ENCODE measurements at regions not wholly inside any gene's neighbourhood (a gene's known extent, or its start where the extent isn't known, plus 50 kb on each side); places are given as distances from the start of the nearest gene placed in this dataset.

DNA sequence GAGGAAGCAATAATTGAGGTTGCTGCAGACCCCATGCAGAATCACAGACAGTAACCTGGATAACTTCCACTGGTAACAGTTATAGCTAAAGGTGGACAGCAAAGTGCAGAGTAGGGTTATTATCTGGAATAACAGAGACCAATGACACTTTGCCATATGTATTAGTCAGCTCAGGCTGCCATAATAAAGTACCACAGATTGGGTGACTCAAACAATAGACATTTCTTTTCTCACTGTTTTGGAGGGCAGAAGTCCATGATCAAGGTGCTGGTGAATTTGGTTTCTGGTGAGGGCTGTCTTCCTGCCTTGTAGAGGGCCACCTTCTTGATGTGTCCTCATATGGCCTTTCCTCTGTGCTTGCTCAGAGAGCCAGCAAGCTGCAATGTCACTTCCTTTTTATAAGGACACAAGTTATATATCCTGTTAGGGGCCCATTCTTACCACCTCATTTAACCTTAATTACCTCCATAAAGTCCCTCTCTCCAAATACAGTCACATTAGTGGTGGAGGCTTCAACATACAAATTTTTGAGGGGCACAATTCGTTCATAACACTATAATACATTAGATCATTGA lies 191.0 kb upstream of the LRP1B start:
- TF ChIP-seq, protein P1, sequence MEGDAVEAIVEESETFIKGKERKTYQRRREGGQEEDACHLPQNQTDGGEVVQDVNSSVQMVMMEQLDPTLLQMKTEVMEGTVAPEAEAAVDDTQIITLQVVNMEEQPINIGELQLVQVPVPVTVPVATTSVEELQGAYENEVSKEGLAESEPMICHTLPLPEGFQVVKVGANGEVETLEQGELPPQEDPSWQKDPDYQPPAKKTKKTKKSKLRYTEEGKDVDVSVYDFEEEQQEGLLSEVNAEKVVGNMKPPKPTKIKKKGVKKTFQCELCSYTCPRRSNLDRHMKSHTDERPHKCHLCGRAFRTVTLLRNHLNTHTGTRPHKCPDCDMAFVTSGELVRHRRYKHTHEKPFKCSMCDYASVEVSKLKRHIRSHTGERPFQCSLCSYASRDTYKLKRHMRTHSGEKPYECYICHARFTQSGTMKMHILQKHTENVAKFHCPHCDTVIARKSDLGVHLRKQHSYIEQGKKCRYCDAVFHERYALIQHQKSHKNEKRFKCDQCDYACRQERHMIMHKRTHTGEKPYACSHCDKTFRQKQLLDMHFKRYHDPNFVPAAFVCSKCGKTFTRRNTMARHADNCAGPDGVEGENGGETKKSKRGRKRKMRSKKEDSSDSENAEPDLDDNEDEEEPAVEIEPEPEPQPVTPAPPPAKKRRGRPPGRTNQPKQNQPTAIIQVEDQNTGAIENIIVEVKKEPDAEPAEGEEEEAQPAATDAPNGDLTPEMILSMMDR (IDR thresholded peaks at IDR 0.05): no peak
- TF ChIP-seq EZH2 (IDR thresholded peaks at IDR 0.05; ENCODE audit: borderline replicate concordance, insufficient read depth, low read depth, low read length, poor library complexity, severe bottlenecking): no peak
- H3K27ac ChIP-seq (ENCODE audit: low read length in 2 of 2): no peak overlapping the region
- H3K9me3 Mint-ChIP-seq (ENCODE audit: insufficient read depth): no peaks in the 10 kb centered on the region
- H3K4me1 ChIP-seq (ENCODE audit: control insufficient read depth in 2 of 2, insufficient read depth in 2 of 2, low read length in 2 of 2): no peaks in the 10 kb centered on the region
- H3K27me3 ChIP-seq (replicated peaks in 1 of 4; ENCODE audit: control extremely low read depth in 1 of 4, control insufficient read depth in 3 of 4, insufficient read depth in 4 of 4, low read length in 3 of 4): no peaks in the 10 kb centered on the region
- POLR2A ChIA-PET: no interaction called here
- DNase-seq (no peak), ATAC-seq (ENCODE audit: low read depth) (no peak)
- H4K20me1 ChIP-seq (ENCODE audit: control insufficient read depth, insufficient read depth, low read length, poor library complexity, severe bottlenecking): no peaks in the 10 kb centered on the region
- H3K9ac ChIP-seq (ENCODE audit: low read length): no peak overlapping the region
- intact Hi-C loops (cut with micrococcal nuclease): no loop called here
- no peak overlapping the region for H3K4me3 ChIP-seq (ENCODE audit: control extremely low read depth in 1 of 5, extremely low read depth in 1 of 5, insufficient read depth in 1 of 5, low read depth in 2 of 5, low read length in 4 of 5)
- no peaks in the 10 kb centered on the region for H3K27me3 Mint-ChIP-seq
- H3K4me1 Mint-ChIP-seq: no peaks in the 10 kb centered on the region
- WGBS (ENCODE audit: insufficient coverage): no CpG with 5 or more reads among the region's 1 CpG
- H3K36me3 ChIP-seq (replicated peaks in 1 of 2; ENCODE audit: control extremely low read depth in 1 of 2, control insufficient read depth in 1 of 2, extremely low read depth in 1 of 2, insufficient read depth in 2 of 2, low read length in 1 of 2): no peaks in the 10 kb centered on the region
- H3K27ac Mint-ChIP-seq: no peak overlapping the region
- H3K4me2 ChIP-seq (replicated peaks; ENCODE audit: low read depth, low read length, poor library complexity, severe bottlenecking): no peak overlapping the region
- no peak overlapping the region for H3K4me3 Mint-ChIP-seq
- no peaks in the 10 kb centered on the region for H3K9me3 ChIP-seq (ENCODE audit: control extremely low read depth in 1 of 3, control insufficient read depth in 2 of 3, insufficient read depth in 1 of 3, low read length in 2 of 3)
- no peak overlapping the region for H2AFZ ChIP-seq (ENCODE audit: insufficient read depth, low read depth, low read length, poor library complexity, severe bottlenecking)
- CTCF ChIA-PET: no interaction called here
- H3K79me2 ChIP-seq (ENCODE audit: control insufficient read depth, insufficient read depth, low read length): no peaks in the 10 kb centered on the region

DNA sequence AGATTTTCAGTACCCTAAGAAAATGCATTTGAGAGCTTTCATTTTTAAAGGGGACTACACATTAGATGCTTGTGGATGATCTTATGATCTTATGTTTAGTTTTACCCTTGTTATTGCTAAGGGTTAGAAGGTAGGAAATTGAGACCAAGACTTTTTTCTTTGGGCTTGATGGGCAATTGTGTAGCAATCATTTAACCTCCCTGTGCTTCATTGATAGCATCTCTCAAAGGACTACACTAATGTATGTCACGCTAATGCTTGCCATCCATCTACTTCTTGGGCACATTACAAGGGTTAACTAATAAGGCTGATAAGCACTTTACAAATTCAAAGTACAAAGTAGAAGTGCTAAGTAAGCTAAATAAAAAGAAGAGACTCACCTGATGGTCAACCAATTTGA lies 189.3 kb upstream of the LRP1B start:
- ChIA-PET CTCF (no interaction called here), POLR2A (no interaction called here)
- Histone ChIP-seq H3K9me3 (ENCODE audit: control extremely low read depth in 1 of 3, control insufficient read depth in 2 of 3, insufficient read depth in 1 of 3, low read length in 2 of 3) (no peaks in the 10 kb centered on the region), H3K9ac (ENCODE audit: low read length) (no peak overlapping the region), H3K27ac (ENCODE audit: low read length in 2 of 2) (no peak overlapping the region), H3K79me2 (ENCODE audit: control insufficient read depth, insufficient read depth, low read length) (no peaks in the 10 kb centered on the region), H3K4me1 (ENCODE audit: control insufficient read depth in 2 of 2, insufficient read depth in 2 of 2, low read length in 2 of 2) (no peaks in the 10 kb centered on the region), H3K4me3 (ENCODE audit: control extremely low read depth in 1 of 5, extremely low read depth in 1 of 5, insufficient read depth in 1 of 5, low read depth in 2 of 5, low read length in 4 of 5) (no peak overlapping the region), H4K20me1 (ENCODE audit: control insufficient read depth, insufficient read depth, low read length, poor library complexity, severe bottlenecking) (no peaks in the 10 kb centered on the region), H3K27me3 (replicated peaks in 1 of 4; ENCODE audit: control extremely low read depth in 1 of 4, control insufficient read depth in 3 of 4, insufficient read depth in 4 of 4, low read length in 3 of 4) (no peaks in the 10 kb centered on the region), H3K4me2 (replicated peaks; ENCODE audit: low read depth, low read length, poor library complexity, severe bottlenecking) (no peak overlapping the region), H2AFZ (ENCODE audit: insufficient read depth, low read depth, low read length, poor library complexity, severe bottlenecking) (no peak overlapping the region), H3K36me3 (replicated peaks in 1 of 2; ENCODE audit: control extremely low read depth in 1 of 2, control insufficient read depth in 1 of 2, extremely low read depth in 1 of 2, insufficient read depth in 2 of 2, low read length in 1 of 2) (no peaks in the 10 kb centered on the region)
- no CpG with 5 or more reads among the region's 1 CpG for WGBS (ENCODE audit: insufficient coverage)
- ATAC-seq (ENCODE audit: low read depth) (no peak), DNase-seq (no peak)
- no peaks in the 10 kb centered on the region for H3K27me3 Mint-ChIP-seq
- H3K27ac Mint-ChIP-seq: no peak overlapping the region
- intact Hi-C loops (cut with micrococcal nuclease): no loop called here
- H3K4me3 Mint-ChIP-seq: no peak overlapping the region
- no peaks in the 10 kb centered on the region for H3K4me1 Mint-ChIP-seq
- no peaks in the 10 kb centered on the region for H3K9me3 Mint-ChIP-seq (ENCODE audit: insufficient read depth)
- TF ChIP-seq, protein P1 (IDR thresholded peaks at IDR 0.05): no peak
- no peak for TF ChIP-seq EZH2 (IDR thresholded peaks at IDR 0.05; ENCODE audit: borderline replicate concordance, insufficient read depth, low read depth, low read length, poor library complexity, severe bottlenecking)

Measured in B cell (primary cell).